ENCODE measurements at regions not wholly inside any gene's neighbourhood (a gene's known extent, or its start where the extent isn't known, plus 50 kb on each side); places are given as distances from the start of the nearest gene placed in this dataset.
"Not testable (repeated sequence)": the region's sequence is repeated elsewhere in the genome, so short reads cannot be mapped to it uniquely, and the experiment has no call there.

DNA sequence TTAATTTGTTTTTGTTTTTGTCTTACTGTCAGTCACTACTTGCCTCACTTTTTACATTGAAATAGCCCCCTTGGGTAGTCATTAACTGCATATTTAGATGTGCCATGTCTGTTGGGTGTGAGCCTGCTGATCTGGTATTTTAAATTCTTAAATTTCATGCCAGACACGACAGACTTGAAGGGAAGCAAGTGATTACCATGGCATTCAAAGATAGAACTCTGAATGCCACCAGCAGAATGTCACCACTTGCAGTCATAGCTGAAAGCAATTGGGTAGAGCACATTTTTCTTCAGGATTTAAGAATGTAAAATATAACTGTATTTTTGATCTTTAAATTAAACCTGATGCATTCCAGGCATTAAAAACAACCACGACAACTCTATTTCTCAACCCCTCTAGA is 396.5 kb upstream of the ATP10A start:
- DNase-seq, result no peak

GRCh38 chr15:26244782-26245181 is 381.7 kb upstream of the ATP10A start:
- not testable (repeated sequence) for DNase-seq

GRCh38 chr15:26243382-26243781 is 380.3 kb upstream of the ATP10A start:
- DNase-seq, result no peak

GRCh38 chr15:26242565-26243071 is 379.5 kb upstream of the ATP10A start:
- DNase-seq, result no peak

DNA sequence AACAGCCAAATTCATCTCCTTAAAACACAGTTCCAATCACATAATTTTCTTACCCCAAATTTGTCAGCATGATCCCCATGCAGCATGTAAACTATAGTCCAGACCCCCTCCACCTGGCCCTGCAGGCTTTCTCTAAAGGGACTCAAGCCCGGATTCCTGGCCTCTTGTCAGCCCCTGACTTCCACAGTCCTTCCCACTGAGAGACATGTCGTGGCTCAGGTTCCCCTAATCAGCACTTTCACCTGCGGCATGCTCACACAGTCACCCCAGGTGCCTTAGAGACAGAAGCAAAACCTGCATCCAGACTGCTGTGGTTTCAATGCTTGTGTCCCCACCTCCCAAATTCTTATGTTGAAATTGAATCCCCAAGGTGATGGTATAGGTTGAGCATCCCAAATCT is 372.7 kb upstream of the ATP10A start:
- DNase-seq, result no peak

DNA sequence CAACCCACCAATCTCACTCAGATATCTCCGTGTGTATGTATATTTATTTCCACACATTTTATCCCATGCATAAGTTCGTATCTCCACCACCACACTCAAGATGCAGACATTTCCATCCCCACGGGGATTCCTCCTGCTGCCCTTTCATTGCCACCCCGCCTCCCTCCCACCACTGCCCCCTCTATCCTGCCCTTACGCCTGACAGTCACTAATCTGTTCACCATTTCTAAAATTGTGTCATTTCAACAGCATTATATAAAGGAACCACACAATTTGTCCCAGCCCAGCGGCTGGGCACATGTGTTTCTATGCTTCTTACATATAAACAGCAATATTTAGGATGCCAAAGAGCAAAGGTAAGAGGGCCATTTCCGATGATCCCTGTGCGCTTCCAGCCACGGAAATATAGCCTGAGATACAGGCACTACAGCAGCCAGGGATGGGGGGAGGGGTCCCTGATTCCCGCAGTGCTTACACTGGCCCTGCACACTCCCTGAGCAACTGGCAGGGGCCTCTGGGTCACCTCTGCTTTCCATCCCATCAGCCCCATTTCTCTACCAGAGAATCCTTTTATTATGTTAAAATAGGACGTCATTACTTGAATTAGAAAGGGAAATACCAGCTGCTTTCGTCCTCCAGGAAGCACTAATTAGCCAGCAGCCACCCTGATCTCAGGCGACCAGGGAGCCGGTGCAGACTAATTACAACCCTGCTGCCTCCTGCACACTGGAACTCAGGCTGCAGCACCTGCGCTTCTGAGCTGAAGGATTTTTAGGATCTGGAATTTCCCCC is 372.0 kb upstream of the ATP10A start:
- peak in 2 of 3 experiments; percentile 53 to 74 for DNase-seq

- DNase-seq, result no peak
These were observed 369.6 kb upstream of the ATP10A start for GRCh38 chr15:26232691-26233090.

DNA sequence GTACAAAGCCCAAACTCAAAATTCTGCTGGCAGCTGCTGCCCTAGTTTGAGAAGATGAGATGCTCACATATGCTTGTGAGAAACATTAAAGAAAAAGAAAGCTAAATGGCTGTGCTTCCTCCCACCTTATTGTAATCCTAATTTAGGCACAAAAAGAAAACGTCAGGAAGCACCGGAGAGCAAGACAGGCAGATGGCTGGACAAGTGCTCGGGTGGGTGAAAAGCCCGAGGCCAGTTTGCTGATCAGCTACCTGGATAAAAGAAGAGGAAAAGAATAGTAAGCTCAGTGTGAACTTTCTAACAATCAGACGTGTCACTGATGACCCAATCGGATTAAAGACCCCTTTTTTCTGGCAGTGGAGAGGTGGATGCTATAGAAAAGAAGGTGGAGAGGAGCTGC is 368.0 kb upstream of the ATP10A start:
- DNase-seq, result no peak

DNA sequence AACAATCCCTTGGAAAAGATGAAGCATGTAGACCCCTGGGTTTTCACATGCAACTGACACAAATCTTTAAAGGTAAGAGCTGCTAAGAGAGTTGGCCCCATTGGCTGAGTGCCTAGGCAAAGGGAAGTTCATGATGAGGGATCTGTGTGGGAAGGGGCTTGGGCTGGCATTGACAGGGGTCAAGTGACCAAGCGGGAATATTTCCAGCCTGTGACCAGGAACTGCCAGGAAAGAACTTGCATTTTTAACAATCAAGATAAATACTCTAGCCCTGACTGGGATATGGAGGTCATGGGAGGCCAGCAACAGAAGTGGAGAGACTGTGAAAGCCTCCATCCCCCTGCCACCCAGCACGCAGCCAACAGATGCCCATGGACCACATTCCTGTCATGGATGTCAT is 361.1 kb upstream of the ATP10A start:
- no peak for DNase-seq

GRCh38 chr15:26223720-26224119 is 360.6 kb upstream of the ATP10A start:
- DNase-seq, result no peak

- DNase-seq, result no peak
These were observed 359.7 kb upstream of the ATP10A start for GRCh38 chr15:26222781-26223180.

DNA sequence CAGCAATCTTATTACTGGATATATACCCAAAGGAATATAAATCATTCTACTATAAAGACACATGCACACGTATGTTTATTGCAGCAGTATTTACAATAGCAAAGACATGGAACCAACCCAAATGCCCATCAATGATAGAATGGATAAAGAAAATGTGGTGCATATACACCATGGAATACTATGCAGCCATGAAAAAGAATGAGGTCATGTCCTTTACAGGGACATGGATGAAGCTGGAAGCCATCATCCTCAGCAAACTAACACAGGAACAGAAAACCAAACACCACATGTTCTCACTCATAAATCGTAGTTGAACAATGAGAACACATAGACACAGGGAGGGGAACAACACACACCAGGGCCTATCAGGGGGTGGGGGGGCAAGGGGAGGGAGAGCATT is 353.9 kb upstream of the ATP10A start:
- DNase-seq, result not testable (repeated sequence)

DNA sequence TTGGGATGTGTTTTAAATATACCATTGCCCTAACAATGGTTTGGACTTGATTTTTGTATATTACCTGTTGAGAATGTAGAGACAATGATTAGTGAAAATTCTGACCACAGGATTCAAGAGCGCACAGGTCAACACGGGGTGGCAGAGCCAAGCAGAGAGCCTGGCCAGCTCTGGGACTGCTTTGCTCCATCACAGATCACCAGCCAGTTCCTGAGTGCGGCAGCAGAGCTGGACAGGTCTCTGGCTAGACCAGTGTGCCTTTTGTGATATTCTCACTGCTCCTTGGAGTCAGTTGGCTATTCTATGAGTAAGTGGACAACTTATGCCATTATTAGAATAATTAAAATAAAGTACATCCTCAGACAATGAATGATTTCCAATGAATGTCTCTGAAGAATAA is 351.2 kb upstream of the ATP10A start:
- no peak for DNase-seq

- DNase-seq, result no peak
These were observed 350.3 kb upstream of the ATP10A start for GRCh38 chr15:26213427-26213826.

GRCh38 chr15:26212109-26212508 is 349.0 kb upstream of the ATP10A start:
- DNase-seq, result no peak

GRCh38 chr15:26210980-26211379 is 347.9 kb upstream of the ATP10A start:
- DNase-seq, result no peak

GRCh38 chr15:26201177-26201858 is 338.2 kb upstream of the ATP10A start:
- DNase-seq, result no peak

DNA sequence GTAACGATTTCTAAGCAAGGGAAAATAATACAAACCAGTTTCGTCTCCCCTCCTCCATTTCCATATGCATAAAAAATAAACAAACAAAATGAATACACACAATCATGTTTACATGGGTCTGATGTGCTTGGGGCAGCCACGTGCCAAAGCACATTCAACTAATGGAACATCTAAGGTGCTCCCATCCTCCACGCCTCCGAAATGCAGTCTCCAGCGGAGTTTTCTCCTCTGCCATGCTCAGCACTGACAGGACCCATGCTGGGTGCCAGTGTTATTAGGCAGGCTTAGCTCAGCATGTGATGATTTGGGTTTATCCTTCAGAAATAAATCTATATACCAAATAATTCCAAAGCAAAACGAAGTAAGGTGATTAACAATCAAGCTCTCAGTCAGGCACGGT is 337.3 kb upstream of the ATP10A start:
- DNase-seq, result no peak

- DNase-seq, result no peak
These were observed 334.6 kb upstream of the ATP10A start for GRCh38 chr15:26197719-26198118.

DNA sequence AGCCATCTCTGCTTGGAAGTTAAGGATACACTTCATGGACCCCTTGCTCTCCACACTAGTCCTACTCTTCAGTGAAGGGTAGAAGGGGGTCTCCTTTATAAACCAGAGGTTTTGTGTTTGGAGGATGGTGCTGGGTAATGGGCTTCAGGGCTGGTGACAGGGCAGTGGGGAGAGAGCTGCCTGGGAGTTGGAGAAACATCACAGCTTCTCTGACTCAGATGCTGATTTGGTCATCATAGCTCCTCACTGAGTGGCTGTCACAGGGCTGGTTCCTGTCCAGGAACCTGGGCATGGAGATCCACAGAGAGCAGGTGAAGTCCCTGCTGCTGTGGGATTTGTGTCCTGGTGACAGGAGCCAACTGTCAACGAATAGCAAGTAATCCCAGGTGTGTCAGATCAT is 333.9 kb upstream of the ATP10A start:
- no peak for DNase-seq

DNA sequence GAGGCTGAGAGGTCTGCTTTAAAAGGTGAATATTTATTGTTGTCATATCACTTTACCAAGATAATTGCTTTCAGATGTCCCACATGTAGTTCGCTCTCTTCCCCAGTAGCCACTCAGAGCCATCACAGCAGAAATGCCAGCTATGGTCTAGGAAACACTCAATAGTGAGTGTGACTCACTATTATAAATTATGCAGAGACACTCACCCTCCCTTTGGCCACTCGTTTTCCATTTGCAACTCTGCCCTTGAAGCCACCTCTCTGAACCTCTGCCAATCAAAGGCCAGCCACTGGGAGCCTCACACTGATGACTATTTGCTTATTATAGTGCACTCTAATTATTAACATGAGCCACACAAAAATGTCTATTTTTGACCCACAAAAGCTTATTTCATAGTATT is 328.1 kb upstream of the ATP10A start:
- no peak for DNase-seq

GRCh38 chr15:26186138-26186537 is 323.0 kb upstream of the ATP10A start:
- not testable (repeated sequence) for DNase-seq

DNA sequence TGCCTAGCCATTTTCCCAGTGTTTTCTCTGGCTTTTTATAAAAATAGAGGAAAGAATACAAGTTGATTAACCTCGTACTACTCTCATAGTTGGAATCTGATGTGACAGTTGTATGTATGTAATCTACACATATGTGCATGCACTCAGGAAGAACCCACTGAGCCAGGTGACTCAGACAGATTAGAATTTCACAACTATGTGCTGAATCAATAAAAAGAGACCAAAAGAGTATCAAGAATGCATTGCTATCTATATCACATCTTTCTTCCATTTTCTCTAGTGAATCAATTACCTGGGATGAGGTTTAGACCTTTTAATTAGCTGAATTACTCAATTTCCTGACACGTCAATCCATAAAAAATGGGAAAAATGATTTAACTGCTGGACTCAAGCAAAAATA is 319.3 kb upstream of the ATP10A start:
- DNase-seq, result no peak

GRCh38 chr15:26179906-26180305 is 316.8 kb upstream of the ATP10A start:
- DNase-seq, result peak in 1 of 3 experiments; percentile 23

Measured in NCI-H1417 (cell line).